Activated CD4-positive, alpha-beta T cell treated with anti-CD3 and anti-CD28 coated beads, Interleukin-2, amount 50 U/mL, for 16 hours (primary cell): ENCODE measurements at regions not wholly inside any gene's neighbourhood (a gene's known extent, or its start where the extent isn't known, plus 50 kb on each side); places are given as distances from the start of the nearest gene placed in this dataset.
"Not testable (repeated sequence)": the region's sequence is repeated elsewhere in the genome, so short reads cannot be mapped to it uniquely, and the experiment has no call there.

ENCODE experiments used
- DNase-seq: peaks from one replicate; pipeline ENCODE4 v3.0.0-alpha.2; 2020

DNA sequence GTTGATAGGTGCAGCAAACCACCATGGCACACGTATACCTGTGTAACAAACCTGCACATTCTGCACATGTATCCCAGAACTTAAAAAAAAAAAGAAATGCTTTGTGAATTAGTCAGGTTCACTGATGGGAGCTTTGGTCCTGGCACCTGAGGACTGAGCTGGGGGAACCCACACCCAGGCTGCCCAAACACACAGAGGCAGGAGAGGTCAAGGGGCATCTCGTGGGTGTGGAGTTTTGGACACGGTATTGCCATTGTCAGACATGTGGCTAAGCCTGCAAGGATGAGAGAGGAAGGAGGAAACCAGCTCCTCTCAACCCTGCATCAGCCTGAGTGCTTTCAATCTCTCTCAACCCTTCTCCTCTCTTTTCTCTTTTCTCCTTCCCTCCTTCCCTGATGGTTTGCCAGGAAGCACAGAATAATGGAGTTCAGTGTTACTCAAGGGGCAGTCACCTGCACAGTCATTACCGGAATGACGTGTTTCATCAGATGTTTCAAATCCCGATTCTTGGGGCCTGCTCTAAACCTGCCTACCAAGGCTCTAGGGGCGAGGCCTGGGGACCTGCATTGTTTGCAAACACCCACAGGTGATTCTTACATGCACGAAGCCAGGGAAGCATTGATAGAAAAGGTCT, 89.9 kb upstream of the NEDD9 start:
- peak; percentile 42 for DNase-seq

GRCh38 chr6:11320914-11321597, 88.6 kb upstream of the NEDD9 start:
- DNase-seq, result no peak

DNA sequence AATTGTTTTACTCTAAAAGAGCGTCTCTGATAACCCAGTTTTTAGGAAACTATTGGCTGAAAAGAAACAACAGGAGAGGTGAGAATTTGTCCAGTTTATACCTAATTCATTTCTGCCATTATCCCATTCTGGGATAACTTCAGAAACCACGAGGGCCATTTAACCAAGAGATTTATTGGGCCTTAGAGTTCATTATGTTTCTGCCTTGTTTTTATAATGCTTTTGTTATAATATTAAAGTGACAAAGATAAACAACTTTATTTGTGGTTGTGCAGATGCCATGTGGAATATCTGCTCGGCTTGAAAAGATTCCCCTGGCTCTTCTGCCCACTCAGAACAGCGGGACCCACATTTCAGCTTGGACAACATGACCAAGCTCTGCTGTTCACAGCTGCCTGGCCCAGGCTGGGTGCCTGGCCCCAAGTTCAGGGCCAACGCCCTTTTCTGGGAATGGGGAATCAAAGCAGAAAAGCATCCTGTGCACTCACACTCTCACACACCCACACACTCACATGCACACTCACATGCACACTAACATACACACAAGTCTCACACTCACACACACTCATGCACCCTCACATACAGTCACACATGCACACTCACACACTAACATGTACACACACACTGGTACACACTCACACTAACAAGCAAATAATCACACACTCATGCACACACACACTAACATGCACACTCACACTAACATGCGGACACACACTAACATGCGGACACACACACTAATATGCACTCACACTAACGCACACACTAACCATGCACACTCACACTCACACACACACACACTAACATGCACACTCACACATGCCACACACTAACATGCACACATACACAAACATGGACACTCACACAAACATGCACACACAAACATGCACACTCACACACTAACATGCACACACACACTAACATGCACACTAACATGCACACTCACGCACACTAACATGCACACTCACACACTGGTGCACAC, 86.7 kb upstream of the NEDD9 start:
- no peak for DNase-seq

GRCh38 chr6:11317885-11318771, 85.7 kb upstream of the NEDD9 start:
- DNase-seq, result peak; percentile 78

GRCh38 chr6:11315743-11316437, 83.4 kb upstream of the NEDD9 start:
- no peak for DNase-seq

- no peak for DNase-seq
Observed at GRCh38 chr6:11313207-11313606, 80.7 kb upstream of the NEDD9 start.

DNA sequence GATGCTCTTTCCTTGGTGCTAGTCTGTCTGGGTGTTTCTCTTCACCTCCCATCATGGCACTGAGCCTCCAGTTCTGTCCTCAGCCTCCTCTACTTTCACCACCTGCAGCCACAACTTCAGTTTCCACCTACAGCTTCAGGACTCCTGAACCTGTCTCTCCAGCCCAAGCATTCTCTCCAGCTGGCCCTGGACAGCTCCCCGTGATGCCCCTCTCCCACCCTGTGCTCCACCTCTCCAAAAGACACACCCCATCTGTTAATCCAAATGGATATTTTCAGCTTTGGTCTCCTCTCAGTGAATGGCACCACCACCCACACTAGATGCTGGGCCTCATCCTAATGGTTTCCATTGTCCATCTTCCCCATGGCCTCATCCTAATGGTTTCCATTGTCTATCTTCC, 79.5 kb upstream of the NEDD9 start:
- no peak for DNase-seq

DNA sequence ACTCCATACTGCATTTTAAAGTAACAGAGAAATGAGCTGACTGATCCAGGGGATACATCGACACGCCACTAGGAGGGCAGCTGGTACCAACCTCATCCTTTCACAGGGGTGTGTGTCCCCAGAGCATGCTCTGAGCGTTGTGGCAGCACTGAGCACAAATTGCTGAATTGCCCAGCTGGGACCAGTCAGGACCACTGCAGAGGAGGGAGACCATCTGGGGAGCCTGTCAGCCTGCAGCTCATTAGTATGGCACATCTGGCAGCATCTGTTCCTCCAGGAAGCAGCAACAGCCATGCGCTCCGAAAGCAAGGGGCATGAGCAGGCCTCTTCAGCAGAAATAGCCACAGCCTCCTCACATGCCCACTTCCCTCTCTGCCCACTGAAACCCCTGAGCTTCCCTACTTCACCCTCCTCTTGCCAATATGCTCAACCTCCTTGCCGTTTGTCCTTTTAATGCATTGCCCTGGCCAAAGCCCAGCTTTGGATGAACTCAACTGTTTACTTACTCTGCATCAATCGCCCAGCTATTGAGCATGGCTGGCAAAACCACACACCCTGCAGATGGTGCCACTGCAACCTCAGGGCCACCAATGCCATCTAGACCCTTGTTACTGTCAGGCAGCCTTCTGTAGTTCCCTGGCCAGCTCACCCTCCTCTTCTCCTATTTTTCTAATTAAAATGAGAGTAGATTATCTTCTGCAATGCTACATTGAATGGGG, 77.6 kb upstream of the NEDD9 start:
- no peak for DNase-seq

DNA sequence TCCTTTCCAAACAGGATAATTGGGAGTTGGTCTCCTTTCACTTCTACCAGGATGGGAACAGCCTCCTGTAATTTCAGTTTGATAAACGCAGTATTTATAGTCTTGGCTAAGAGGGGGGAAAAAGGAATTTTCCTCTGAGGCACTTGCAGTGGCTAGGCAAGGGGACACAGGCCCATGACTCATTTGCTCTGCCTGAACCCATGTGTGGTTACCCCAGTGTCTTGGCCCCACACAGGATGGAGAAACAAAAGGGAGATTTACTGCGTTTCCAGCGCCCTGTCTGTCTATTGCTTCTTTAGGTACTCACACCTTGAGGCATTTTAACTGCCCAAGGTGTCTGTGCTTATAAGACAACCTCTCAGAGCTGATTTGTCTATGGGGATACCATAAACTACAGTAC, 74.8 kb upstream of the NEDD9 start:
- no peak for DNase-seq

GRCh38 chr6:11304946-11305345, 72.5 kb upstream of the NEDD9 start:
- no peak for DNase-seq

GRCh38 chr6:11299876-11300428, 67.5 kb upstream of the NEDD9 start:
- not testable (repeated sequence) for DNase-seq

DNA sequence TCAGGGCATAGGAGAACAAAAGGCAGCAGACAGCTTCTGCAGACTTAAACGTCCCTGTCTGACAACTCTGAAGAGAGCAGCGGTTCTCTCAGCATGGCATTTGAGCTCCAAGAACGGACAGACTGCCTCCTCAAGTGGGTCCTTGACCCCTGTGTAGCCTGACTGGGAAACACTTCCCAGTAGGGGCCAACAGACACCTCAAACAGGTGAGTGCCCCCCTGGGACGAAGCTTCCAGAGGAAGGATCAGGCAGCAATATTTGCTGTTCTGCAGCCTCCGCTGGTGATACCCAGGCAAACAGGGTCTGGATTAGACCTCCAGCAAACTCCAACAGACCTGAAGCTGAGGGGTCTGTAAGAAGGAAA, 66.9 kb upstream of the NEDD9 start:
- DNase-seq, result not testable (repeated sequence)

- no peak for DNase-seq
Observed at GRCh38 chr6:11298651-11299420, 66.4 kb upstream of the NEDD9 start.

DNA sequence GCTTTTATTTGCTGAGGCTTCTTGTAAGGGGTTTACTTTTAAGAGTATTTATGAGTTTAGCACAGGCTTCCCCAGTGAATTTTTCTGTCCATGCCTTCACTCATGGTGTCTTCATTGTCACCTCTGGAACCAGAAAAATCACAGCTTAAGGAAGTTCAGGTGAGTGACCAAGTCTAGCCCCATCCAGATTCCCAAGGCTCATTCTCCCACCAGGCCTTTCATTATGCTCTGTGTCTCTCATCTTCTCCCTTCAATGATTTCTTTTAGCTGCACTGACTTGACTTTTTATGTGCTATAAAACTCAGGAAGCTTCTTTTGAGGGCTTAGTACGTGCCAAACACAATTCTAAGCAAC, 64.9 kb upstream of the NEDD9 start:
- DNase-seq, result no peak

DNA sequence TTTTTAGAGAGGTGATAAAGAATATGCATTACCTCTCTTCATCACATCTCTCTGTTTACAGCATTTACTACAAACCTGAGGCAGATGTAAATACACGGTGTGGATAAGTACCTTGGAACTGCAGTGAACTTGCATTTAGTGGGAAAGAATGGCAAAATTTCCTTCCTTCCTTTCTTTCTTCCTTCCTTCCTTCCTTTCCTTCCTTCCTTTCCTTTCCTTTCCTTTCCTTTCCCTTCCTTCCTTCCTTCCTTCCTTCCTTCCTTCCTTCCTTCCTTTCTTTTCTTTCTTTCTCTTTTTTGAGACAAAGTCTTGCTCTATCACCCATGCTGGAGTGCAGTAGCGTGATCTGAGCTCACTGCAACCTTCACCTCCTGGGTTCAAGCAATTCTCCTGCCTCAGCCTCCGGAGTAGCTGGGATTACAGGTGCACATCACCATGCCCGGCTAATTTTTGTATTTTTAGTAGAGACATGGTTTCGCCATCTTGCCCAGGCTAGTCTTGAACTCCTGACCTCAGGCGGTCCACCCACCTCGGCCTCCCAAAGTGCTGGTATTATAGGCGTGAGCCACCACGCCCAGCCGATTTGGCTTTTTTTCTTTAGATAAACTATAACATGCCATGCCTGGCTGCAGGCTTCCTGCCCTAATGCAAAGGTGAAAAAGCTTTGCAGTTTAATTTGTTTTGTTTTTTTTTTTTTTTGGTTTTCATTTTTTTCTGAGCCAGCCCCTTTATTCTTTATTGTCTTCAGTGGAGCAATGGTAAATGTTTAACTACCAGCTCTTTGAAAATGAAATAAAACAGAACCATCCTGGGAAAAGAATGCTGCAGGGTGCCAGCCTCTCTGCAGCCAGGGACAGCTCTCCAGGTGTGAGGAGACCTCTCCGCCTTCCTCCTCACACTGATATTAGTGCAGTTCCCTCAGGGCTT, 64.2 kb upstream of the NEDD9 start:
- no peak for DNase-seq

DNA sequence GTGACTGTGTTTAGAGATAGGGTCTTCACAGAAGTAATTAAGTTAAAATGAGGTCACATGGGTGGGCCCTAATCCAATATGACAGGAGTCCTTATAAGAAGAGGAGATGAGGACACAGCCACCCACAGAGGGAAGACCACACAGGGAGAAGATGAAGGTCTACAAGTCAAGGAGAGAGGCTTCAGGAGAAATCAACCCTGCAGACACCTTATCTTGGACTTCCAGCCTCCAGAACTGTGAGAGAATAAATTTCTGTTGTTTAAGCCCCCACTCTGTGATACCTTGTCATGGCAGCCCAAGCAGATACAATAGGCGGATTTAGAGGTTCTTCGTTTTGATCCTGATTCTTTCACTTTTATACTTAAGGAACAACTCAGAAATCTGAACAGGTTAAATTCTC, 63.5 kb upstream of the NEDD9 start:
- no peak for DNase-seq

- DNase-seq, result no peak
Observed at GRCh38 chr6:11294228-11294627, 61.8 kb upstream of the NEDD9 start.

GRCh38 chr6:11292594-11293236, 60.2 kb upstream of the NEDD9 start:
- DNase-seq, result no peak

- no peak for DNase-seq
Observed at GRCh38 chr6:11292091-11292490, 59.6 kb upstream of the NEDD9 start.
